ENCODE measurements at regions not wholly inside any gene's neighbourhood (a gene's known extent, or its start where the extent isn't known, plus 50 kb on each side); places are given as distances from the start of the nearest gene placed in this dataset.

- Histone ChIP-seq H3K9me3 (no peaks in the 10 kb centered on the region), H3K27ac (no peak overlapping the region), H3K4me3 (no peak overlapping the region), H3K4me1 (peaks cover 0 to 6% (median under 1%) of the 10 kb centered on the region in 4 donors), H3K36me3 (no peaks in the 10 kb centered on the region), H3K27me3 (no peaks in the 10 kb centered on the region)
- TF ChIP-seq POLR2A (IDR thresholded peaks at IDR 0.05) (no peak), POLR2AphosphoS5 (IDR thresholded peaks at IDR 0.05) (no peak), CTCF (IDR thresholded peaks at IDR 0.05) (no peak), EP300 (IDR thresholded peaks at IDR 0.05) (no peak)
- intact Hi-C loops (cut with DNase I), result no loop called here
- DNase-seq, result no peak
- 86 to 87% methylated on average over 1 of the region's 1 CpG for WGBS, 2 donors
These were observed 982.3 kb downstream of the DIPK2A start for GRCh38 chr3:144953959-144954358.

GRCh38 chr3:144957398-144958101 is 985.9 kb downstream of the DIPK2A start:
- TF ChIP-seq POLR2A (IDR thresholded peaks at IDR 0.05) (no peak), CTCF (IDR thresholded peaks at IDR 0.05) (no peak), EP300 (IDR thresholded peaks at IDR 0.05) (no peak), POLR2AphosphoS5 (IDR thresholded peaks at IDR 0.05) (no peak)
- 61 to 65% methylated on average over 4 of the region's 4 CpGs for WGBS, 2 donors

GRCh38 chr3:144963810-144964209 is 992.2 kb downstream of the DIPK2A start:
- no peaks in the 10 kb centered on the region for H3K9me3 ChIP-seq
- TF ChIP-seq CTCF (IDR thresholded peaks at IDR 0.05) (no peak), POLR2AphosphoS5 (IDR thresholded peaks at IDR 0.05) (no peak), EP300 (IDR thresholded peaks at IDR 0.05) (no peak)
- no peak overlapping the region for H3K4me3 ChIP-seq
- H3K4me1 ChIP-seq, result peaks cover 0 to 4% (median 0%) of the 10 kb centered on the region in 4 donors
- no peak for DNase-seq
- H3K27ac ChIP-seq, result no peak overlapping the region
- H3K27me3 ChIP-seq, result no peaks in the 10 kb centered on the region
- intact Hi-C loops (cut with DNase I), result no loop called here
- H3K36me3 ChIP-seq, result no peaks in the 10 kb centered on the region

More at GRCh38 chr3:144957398-144958101, 985.9 kb downstream of the DIPK2A start:
- Histone ChIP-seq H3K4me3 (no peak overlapping the region), H3K27me3 (no peaks in the 10 kb centered on the region), H3K36me3 (no peaks in the 10 kb centered on the region), H3K4me1 (no peaks in the 10 kb centered on the region), H3K27ac (no peak overlapping the region), H3K9me3 (no peaks in the 10 kb centered on the region)
- intact Hi-C loops (cut with DNase I), result no loop called here
- DNase-seq, result no peak

GRCh38 chr3:144966560-144966959 is 994.9 kb downstream of the DIPK2A start:
- 74 to 75% methylated on average over 2 of the region's 2 CpGs for WGBS, 2 donors
- no peaks in the 10 kb centered on the region for H3K36me3 ChIP-seq
- no peaks in the 10 kb centered on the region for H3K27me3 ChIP-seq
- intact Hi-C loops (cut with DNase I), result no loop called here
- TF ChIP-seq POLR2A (IDR thresholded peaks at IDR 0.05), result no peak
- TF ChIP-seq CTCF (IDR thresholded peaks at IDR 0.05), result no peak
- TF ChIP-seq POLR2AphosphoS5 (IDR thresholded peaks at IDR 0.05), result no peak
- no peak for TF ChIP-seq EP300 (IDR thresholded peaks at IDR 0.05)
- peaks cover 0 to 6% (median 0%) of the 10 kb centered on the region in 4 donors for H3K4me1 ChIP-seq
- DNase-seq, result no peak
- H3K9me3 ChIP-seq, result no peaks in the 10 kb centered on the region
- H3K4me3 ChIP-seq, result no peak overlapping the region
- no peak overlapping the region for H3K27ac ChIP-seq

All from sigmoid colon (tissue), 6 donors.